Left lobe of liver (tissue), 2 donors: ENCODE measurements at regions not wholly inside any gene's neighbourhood (a gene's known extent, or its start where the extent isn't known, plus 50 kb on each side); places are given as distances from the start of the nearest gene placed in this dataset.

Source experiments
- ATAC-seq: fragments of 200-7000 bp; cut with Tn5 transposase; one replicate; pipeline ENCODE4 v1.9.1; 2020; ENCODE audit warnings: mild to moderate bottlenecking, moderate library complexity
- DNase-seq: peaks from one replicate; pipeline ENCODE4 v3.0.0-alpha.2; 2020; ENCODE audit warnings: low spot score
- donor health status: DM: no; HTN: no; CAD: no; lungs with moderate emphysema.
- donor health status: DM: no; HTN: yes; CAD: no.

GRCh38 chr10:3631701-3632330 lies 153.2 kb downstream of the KLF6 start:
- ATAC-seq: no peak
- DNase-seq: no peak

GRCh38 chr10:3631291-3631690 lies 153.7 kb downstream of the KLF6 start:
- DNase-seq: no peak

GRCh38 chr10:3625959-3626751 lies 158.9 kb downstream of the KLF6 start:
- no peak for DNase-seq
- ATAC-seq: no peak

More at GRCh38 chr10:3631291-3631690, 153.7 kb downstream of the KLF6 start:
- no peak for ATAC-seq

GRCh38 chr10:3624367-3624766 lies 160.6 kb downstream of the KLF6 start:
- no peak for ATAC-seq
- no peak for DNase-seq

- no peak for DNase-seq
- ATAC-seq: peak; percentile 18
These were observed 161.3 kb downstream of the KLF6 start for GRCh38 chr10:3623746-3624145.

- no peak for DNase-seq
- no peak for ATAC-seq
These were observed 162.0 kb downstream of the KLF6 start for GRCh38 chr10:3622845-3623621.

GRCh38 chr10:3622427-3622826 lies 162.6 kb downstream of the KLF6 start:
- DNase-seq (no peak), ATAC-seq (peak; percentile 70)

GRCh38 chr10:3620818-3621217 lies 164.2 kb downstream of the KLF6 start:
- ATAC-seq: no peak
- DNase-seq: no peak

GRCh38 chr10:3619241-3619640 lies 165.8 kb downstream of the KLF6 start:
- DNase-seq: no peak
- no peak for ATAC-seq

- no peak for ATAC-seq
- DNase-seq: no peak
These were observed 168.1 kb downstream of the KLF6 start for GRCh38 chr10:3616880-3617279.

- DNase-seq: no peak
These were observed 171.7 kb downstream of the KLF6 start for GRCh38 chr10:3613318-3613717.

GRCh38 chr10:3612183-3613001 lies 172.6 kb downstream of the KLF6 start:
- no peak for DNase-seq
- no peak for ATAC-seq

More at GRCh38 chr10:3613318-3613717, 171.7 kb downstream of the KLF6 start:
- no peak for ATAC-seq

- no peak for ATAC-seq
- no peak for DNase-seq
These were observed 178.7 kb downstream of the KLF6 start for GRCh38 chr10:3606309-3606708.

- no peak for DNase-seq
- ATAC-seq: no peak
These were observed 179.1 kb downstream of the KLF6 start for GRCh38 chr10:3605882-3606281.

- no peak for DNase-seq
- no peak for ATAC-seq
These were observed 189.3 kb downstream of the KLF6 start for GRCh38 chr10:3595736-3596135.

GRCh38 chr10:3593611-3594010 lies 191.4 kb downstream of the KLF6 start:
- ATAC-seq (no peak), DNase-seq (no peak)

GRCh38 chr10:3592424-3592823 lies 192.6 kb downstream of the KLF6 start:
- no peak for ATAC-seq
- DNase-seq: no peak

GRCh38 chr10:3588816-3589215 lies 196.2 kb downstream of the KLF6 start:
- no peak for ATAC-seq

GRCh38 chr10:3588346-3588745 lies 196.7 kb downstream of the KLF6 start:
- DNase-seq: no peak

More at GRCh38 chr10:3588816-3589215, 196.2 kb downstream of the KLF6 start:
- no peak for DNase-seq

GRCh38 chr10:3584926-3585784 lies 199.9 kb downstream of the KLF6 start:
- DNase-seq: no peak
- no peak for ATAC-seq

More at GRCh38 chr10:3588346-3588745, 196.7 kb downstream of the KLF6 start:
- no peak for ATAC-seq
